NB4 (cell line): ENCODE measurements at regions not wholly inside any gene's neighbourhood (a gene's known extent, or its start where the extent isn't known, plus 50 kb on each side); places are given as distances from the start of the nearest gene placed in this dataset.
A peak's percentile ranks its signal among the peaks of the same experiment; 100 is the strongest.

Experiments used
- DNase-seq: peaks from one replicate; pipeline ENCODE4 v3.0.0; 2010; ENCODE audit warnings: low read depth
- H3K4me3 ChIP-seq: one replicate; pipeline ENCODE4 v1.5.1; 2011; ENCODE audit warnings: mild to moderate bottlenecking, low read depth, low read length, moderate library complexity
- MYC ChIP-seq: IDR thresholded peaks from 2 replicates; pipeline ENCODE4 v1.6.1; 2011; ENCODE audit warnings: low read depth, low read length
- POLR2A ChIP-seq: IDR thresholded peaks from 2 replicates; pipeline ENCODE4 v1.6.1; 2011; ENCODE audit warnings: mild to moderate bottlenecking; ENCODE audit not compliant: insufficient read length; ENCODE audit errors: extremely low read depth
- TF ChIP-seq, protein P1 (sequence below): IDR thresholded peaks from one replicate; pipeline ENCODE4 v1.5.1; 2012; ENCODE audit warnings: low read depth, low read length
- TF ChIP-seq, protein P2 (sequence below): IDR thresholded peaks from 2 replicates; pipeline ENCODE4 v1.6.1; 2011; ENCODE audit warnings: low read depth, low read length

DNA sequence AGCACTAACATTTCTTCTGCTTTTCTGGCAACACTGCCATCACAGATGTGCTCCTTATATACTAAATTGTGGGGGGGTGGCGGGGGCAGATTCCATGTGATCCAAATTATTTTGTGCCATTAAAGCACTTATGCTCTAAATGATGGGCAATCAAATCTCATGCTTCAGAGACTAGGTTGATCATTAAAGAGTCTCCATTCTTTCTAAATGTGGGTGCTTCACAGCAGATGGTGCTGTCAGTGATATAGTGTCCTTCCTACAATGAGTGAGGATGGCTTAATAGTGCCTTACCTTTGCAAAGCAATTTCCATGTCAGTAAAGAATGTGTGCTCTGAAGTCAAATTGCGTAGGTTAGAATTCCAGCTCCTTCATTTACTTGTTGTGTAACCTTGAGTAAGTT, 589.8 kb downstream of the ETS1 start:
- DNase-seq = no peak
- TF ChIP-seq, protein P1, sequence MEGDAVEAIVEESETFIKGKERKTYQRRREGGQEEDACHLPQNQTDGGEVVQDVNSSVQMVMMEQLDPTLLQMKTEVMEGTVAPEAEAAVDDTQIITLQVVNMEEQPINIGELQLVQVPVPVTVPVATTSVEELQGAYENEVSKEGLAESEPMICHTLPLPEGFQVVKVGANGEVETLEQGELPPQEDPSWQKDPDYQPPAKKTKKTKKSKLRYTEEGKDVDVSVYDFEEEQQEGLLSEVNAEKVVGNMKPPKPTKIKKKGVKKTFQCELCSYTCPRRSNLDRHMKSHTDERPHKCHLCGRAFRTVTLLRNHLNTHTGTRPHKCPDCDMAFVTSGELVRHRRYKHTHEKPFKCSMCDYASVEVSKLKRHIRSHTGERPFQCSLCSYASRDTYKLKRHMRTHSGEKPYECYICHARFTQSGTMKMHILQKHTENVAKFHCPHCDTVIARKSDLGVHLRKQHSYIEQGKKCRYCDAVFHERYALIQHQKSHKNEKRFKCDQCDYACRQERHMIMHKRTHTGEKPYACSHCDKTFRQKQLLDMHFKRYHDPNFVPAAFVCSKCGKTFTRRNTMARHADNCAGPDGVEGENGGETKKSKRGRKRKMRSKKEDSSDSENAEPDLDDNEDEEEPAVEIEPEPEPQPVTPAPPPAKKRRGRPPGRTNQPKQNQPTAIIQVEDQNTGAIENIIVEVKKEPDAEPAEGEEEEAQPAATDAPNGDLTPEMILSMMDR = no peak
- TF ChIP-seq, protein P2, sequence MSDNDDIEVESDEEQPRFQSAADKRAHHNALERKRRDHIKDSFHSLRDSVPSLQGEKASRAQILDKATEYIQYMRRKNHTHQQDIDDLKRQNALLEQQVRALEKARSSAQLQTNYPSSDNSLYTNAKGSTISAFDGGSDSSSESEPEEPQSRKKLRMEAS = no peak
- TF ChIP-seq POLR2A (no peak), MYC (no peak)
- no peak overlapping the region for H3K4me3 ChIP-seq

DNA sequence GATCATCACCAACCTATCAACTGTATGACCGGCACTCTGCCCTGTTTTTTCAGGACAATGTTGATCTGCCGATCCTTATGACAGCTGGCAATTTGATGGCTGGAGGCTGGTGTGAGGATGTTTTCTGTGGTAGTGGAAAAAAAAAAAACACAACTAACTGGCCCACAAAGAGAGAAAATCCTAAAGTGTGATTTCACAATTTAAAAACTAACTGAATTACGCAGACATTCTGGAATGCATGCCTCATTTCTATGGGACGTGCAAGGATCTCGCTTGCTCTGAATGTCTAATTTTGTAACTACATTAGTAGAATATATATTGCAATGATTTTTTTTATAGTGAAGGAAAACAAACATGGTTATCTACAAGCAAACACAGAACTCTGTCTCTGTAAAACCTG, 590.5 kb downstream of the ETS1 start:
- TF ChIP-seq, protein P1 = no peak
- TF ChIP-seq POLR2A (no peak), MYC (no peak)
- TF ChIP-seq, protein P2 = no peak
- DNase-seq = no peak
- no peak overlapping the region for H3K4me3 ChIP-seq

DNA sequence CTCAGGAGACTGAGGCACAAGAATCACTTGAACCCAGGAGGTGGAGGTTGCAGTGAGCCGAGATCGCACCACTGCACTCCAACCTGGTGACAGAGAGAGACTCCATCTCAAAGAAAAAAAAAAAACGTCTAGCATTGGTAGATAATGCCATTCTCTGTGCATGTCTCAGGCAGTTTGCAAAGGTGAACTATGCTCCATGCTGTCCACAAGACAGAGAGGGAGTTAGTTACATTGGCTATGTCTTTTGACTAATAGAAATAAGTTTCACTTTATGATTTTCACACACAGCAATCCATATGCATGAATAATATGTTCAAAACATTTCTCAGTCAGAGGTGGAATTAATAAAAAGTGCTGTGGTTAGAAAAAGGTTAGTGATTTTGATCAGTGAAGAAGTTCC, 591.4 kb downstream of the ETS1 start:
- no peak for DNase-seq
- no peak overlapping the region for H3K4me3 ChIP-seq
- TF ChIP-seq, protein P2 = no peak
- TF ChIP-seq POLR2A = no peak
- TF ChIP-seq, protein P1 = no peak
- no peak for TF ChIP-seq MYC

DNA sequence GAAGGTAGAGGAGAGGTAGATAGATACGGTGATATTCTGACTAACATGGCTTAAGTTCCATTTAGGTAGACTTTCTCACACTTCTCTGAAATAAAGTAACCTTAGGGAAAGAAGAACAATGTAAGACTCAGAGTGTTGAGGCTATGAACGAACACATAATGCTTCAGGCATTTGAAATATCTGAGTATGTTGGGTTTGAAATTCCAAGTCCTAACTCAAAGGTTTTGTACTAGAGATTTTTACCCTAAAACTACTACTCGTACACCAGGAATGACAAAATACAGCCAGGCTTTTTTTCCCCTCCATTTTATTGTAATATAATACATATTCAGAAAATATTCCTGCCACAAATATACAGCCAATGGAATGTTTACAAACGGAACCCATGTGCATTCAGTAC, 592.6 kb downstream of the ETS1 start:
- DNase-seq = no peak
- TF ChIP-seq, protein P1 = no peak
- TF ChIP-seq MYC (no peak), POLR2A (no peak)
- TF ChIP-seq, protein P2 = no peak

DNA sequence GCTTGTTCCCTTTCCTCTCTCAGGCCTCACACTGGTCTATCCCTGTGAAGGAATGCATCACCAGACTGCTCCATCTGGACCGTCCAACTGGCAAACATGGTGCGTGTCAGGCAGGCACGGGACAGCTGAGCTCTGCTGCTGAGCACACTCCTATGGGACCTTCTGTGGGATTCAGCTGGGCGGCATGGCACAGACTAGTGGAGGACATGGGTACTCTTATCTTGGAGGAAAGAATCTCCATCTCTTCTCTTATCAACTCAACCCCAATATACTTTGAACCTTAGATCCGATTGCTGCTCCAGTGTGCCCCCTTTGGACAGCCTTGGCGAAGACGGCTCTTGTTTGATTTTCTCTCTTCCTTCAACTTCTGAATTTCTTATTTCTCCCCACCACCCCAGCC, 593.6 kb downstream of the ETS1 start:
- no peak overlapping the region for H3K4me3 ChIP-seq
- DNase-seq = peak; percentile 10
- TF ChIP-seq, protein P2 = no peak
- no peak for TF ChIP-seq POLR2A
- TF ChIP-seq MYC = no peak
- TF ChIP-seq, protein P1 = no peak

More for the DNA sequence above, 592.6 kb downstream of the ETS1 start:
- no peak overlapping the region for H3K4me3 ChIP-seq

DNA sequence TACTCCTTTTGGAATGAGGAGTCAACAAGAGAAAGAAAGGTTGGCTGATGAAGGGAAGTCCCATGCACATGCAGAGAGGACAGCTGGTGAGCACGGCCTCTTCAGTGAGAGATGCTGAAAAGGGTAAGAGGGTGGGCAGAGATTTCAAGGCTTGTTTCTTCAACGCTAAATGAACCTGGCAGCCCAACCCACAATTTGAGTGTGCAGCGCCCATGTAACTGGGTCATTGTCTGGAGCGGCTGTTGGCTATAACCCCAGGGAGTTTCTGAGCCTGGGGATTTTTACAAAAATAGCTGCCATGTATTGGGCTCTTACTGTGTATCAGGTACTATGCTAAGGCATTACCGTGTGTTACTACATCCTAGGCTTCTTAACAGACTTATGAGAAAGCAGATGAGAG, 594.1 kb downstream of the ETS1 start:
- H3K4me3 ChIP-seq = no peak overlapping the region
- DNase-seq = no peak
- TF ChIP-seq POLR2A (no peak), MYC (no peak)
- TF ChIP-seq, protein P2 = no peak
- TF ChIP-seq, protein P1 = no peak
